Ishikawa (cell line): ENCODE measurements at regions not wholly inside any gene's neighbourhood (a gene's known extent, or its start where the extent isn't known, plus 50 kb on each side); places are given as distances from the start of the nearest gene placed in this dataset.

Experiments used
- CEBPB ChIP-seq: IDR thresholded peaks from 2 replicates; pipeline ENCODE4 v1.6.1; 2012
- CREB1 ChIP-seq: IDR thresholded peaks from 2 replicates; pipeline ENCODE4 v1.6.1; 2012; ENCODE audit warnings: low read depth
- EGR1 ChIP-seq: IDR thresholded peaks from 2 replicates; pipeline ENCODE4 v1.6.1; 2012
- EP300 ChIP-seq: IDR thresholded peaks from 2 replicates; pipeline ENCODE4 v1.6.1; 2012; ENCODE audit warnings: borderline replicate concordance
- FOXM1 ChIP-seq: IDR thresholded peaks from 2 replicates; pipeline ENCODE4 v1.6.1; 2012; ENCODE audit warnings: low read depth, borderline replicate concordance
- MAX ChIP-seq: IDR thresholded peaks from 2 replicates; pipeline ENCODE4 v1.6.1; 2012
- NFIC ChIP-seq: IDR thresholded peaks from 2 replicates; pipeline ENCODE4 v1.6.1; 2012
- RAD21 ChIP-seq: IDR thresholded peaks from 2 replicates; pipeline ENCODE4 v1.6.1; 2012; ENCODE audit warnings: low read depth
- REST ChIP-seq: IDR thresholded peaks from 2 replicates; pipeline ENCODE4 v1.6.1; 2012; ENCODE audit warnings: low read depth, mild to moderate bottlenecking
- TAF1 ChIP-seq: IDR thresholded peaks from 2 replicates; pipeline ENCODE4 v1.6.1; 2012; ENCODE audit warnings: low read depth, mild to moderate bottlenecking
- TCF12 ChIP-seq: IDR thresholded peaks from 2 replicates; pipeline ENCODE4 v1.6.1; 2012; ENCODE audit warnings: low read depth
- TEAD4 ChIP-seq: IDR thresholded peaks from 2 replicates; pipeline ENCODE4 v1.6.1; 2012
- USF1 ChIP-seq: IDR thresholded peaks from 2 replicates; pipeline ENCODE4 v1.6.1; 2012
- YY1 ChIP-seq: IDR thresholded peaks from 2 replicates; pipeline ENCODE4 v1.6.1; 2012; ENCODE audit warnings: low read depth
- ZBTB7A ChIP-seq: IDR thresholded peaks from 2 replicates; pipeline ENCODE4 v1.6.1; 2012; ENCODE audit warnings: low read depth

GRCh38 chr11:131195661-131196517 is 174.5 kb upstream of the NTM start:
- TF ChIP-seq NFIC (peak; percentile 87), TEAD4 (0 out of 2 replicates have a peak, but pooled peaks have one; percentile 30), TAF1 (no peak)

GRCh38 chr11:131198161-131199014 is 172.0 kb upstream of the NTM start:
- TF ChIP-seq USF1, result no peak
- TF ChIP-seq TAF1, result no peak
- no peak for TF ChIP-seq YY1
- no peak for TF ChIP-seq RAD21

GRCh38 chr11:131199015-131199280 is 171.5 kb upstream of the NTM start:
- no peak for TF ChIP-seq NFIC
- TF ChIP-seq FOXM1, result no peak
- no peak for TF ChIP-seq TCF12
- no peak for TF ChIP-seq TAF1
- no peak for TF ChIP-seq USF1
- TF ChIP-seq MAX, result no peak
- TF ChIP-seq CEBPB, result no peak
- TF ChIP-seq EP300, result no peak
- no peak for TF ChIP-seq TEAD4
- TF ChIP-seq REST, result no peak
- no peak for TF ChIP-seq ZBTB7A

- TF ChIP-seq FOXM1 (no peak), USF1 (no peak), YY1 (no peak), CREB1 (no peak), TCF12 (no peak), NFIC (no peak), MAX (no peak), RAD21 (no peak), CEBPB (no peak), EGR1 (no peak)
These were observed 168.7 kb upstream of the NTM start for GRCh38 chr11:131201674-131202073.

- TF ChIP-seq REST (no peak), ZBTB7A (no peak), EP300 (no peak), USF1 (no peak)
These were observed 167.4 kb upstream of the NTM start for GRCh38 chr11:131203040-131203439.
